Breast epithelium (tissue), 3 donors: ENCODE measurements at regions not wholly inside any gene's neighbourhood (a gene's known extent, or its start where the extent isn't known, plus 50 kb on each side); places are given as distances from the start of the nearest gene placed in this dataset.

Experiments used
- CTCF ChIP-seq, 3 donors: fragments of 450-650 bp; IDR thresholded peaks; one replicate each; pipeline ENCODE4 v1.5.1; 2016 to 2017; ENCODE audit warnings: antibody characterized with exemption in 3 of 3, mild to moderate bottlenecking in 3 of 3, moderate library complexity in 3 of 3
- POLR2A ChIP-seq: fragments of 450-650 bp; IDR thresholded peaks from one replicate; pipeline ENCODE4 v1.6.1; 2016; ENCODE audit warnings: antibody characterized with exemption, mild to moderate bottlenecking, moderate library complexity
- POLR2AphosphoS5 ChIP-seq, 3 donors: sonication (generic); formaldehyde crosslinking; IDR thresholded peaks; one replicate each; pipeline ENCODE4 v1.6.1; 2017; ENCODE audit warnings: antibody characterized with exemption in 3 of 3

GRCh38 chr3:30082652-30083051 lies 523.7 kb upstream of the TGFBR2 start:
- TF ChIP-seq CTCF (IDR thresholded peaks at IDR 0.05) (no peak), POLR2A (no peak), POLR2AphosphoS5 (IDR thresholded peaks at IDR 0.05) (no peak)
